ENCODE measurements at regions not wholly inside any gene's neighbourhood (a gene's known extent, or its start where the extent isn't known, plus 50 kb on each side); places are given as distances from the start of the nearest gene placed in this dataset.

- no peak for DNase-seq (ENCODE audit: low spot score)
- intact Hi-C loops (cut with DNase I): no loop called here
- no peak overlapping the region for H3K27ac ChIP-seq
- no peaks in the 10 kb centered on the region for H3K4me1 ChIP-seq (replicated peaks)
- WGBS: 88% methylated on average over 2 of the region's 2 CpGs
- H3K4me3 ChIP-seq: no peak overlapping the region
- no peaks in the 10 kb centered on the region for H3K9me3 ChIP-seq
- H3K36me3 ChIP-seq: no peaks in the 10 kb centered on the region
- no peak for TF ChIP-seq POLR2A (IDR thresholded peaks at IDR 0.05)
- TF ChIP-seq CTCF (IDR thresholded peaks at IDR 0.05): no peak
- TF ChIP-seq POLR2AphosphoS5 (IDR thresholded peaks at IDR 0.05): no peak
- no peaks in the 10 kb centered on the region for H3K27me3 ChIP-seq (replicated peaks; ENCODE audit: insufficient read depth)
Measured at GRCh38 chr6:82097676-82098075, 149.9 kb downstream of the IBTK start.

- Histone ChIP-seq H3K9me3 (no peaks in the 10 kb centered on the region), H3K36me3 (no peaks in the 10 kb centered on the region), H3K4me1 (replicated peaks) (no peaks in the 10 kb centered on the region), H3K27me3 (replicated peaks; ENCODE audit: insufficient read depth) (no peaks in the 10 kb centered on the region), H3K4me3 (no peak overlapping the region), H3K27ac (no peak overlapping the region)
- WGBS: 61% methylated on average over 5 of the region's 5 CpGs
- DNase-seq (ENCODE audit: low spot score): no peak
- intact Hi-C loops (cut with DNase I): no loop called here
- no peak for TF ChIP-seq POLR2A (IDR thresholded peaks at IDR 0.05)
- TF ChIP-seq POLR2AphosphoS5 (IDR thresholded peaks at IDR 0.05): no peak
- TF ChIP-seq CTCF (IDR thresholded peaks at IDR 0.05): no peak
Measured at GRCh38 chr6:82095091-82095490, 152.5 kb downstream of the IBTK start.

GRCh38 chr6:82094166-82094806 lies 153.3 kb downstream of the IBTK start:
- no peak overlapping the region for H3K27ac ChIP-seq

GRCh38 chr6:82088978-82089771 lies 158.4 kb downstream of the IBTK start:
- intact Hi-C loops (cut with DNase I): no loop called here
- no peaks in the 10 kb centered on the region for H3K27me3 ChIP-seq (replicated peaks; ENCODE audit: insufficient read depth)
- no peaks in the 10 kb centered on the region for H3K4me1 ChIP-seq (replicated peaks)
- H3K27ac ChIP-seq: no peak overlapping the region
- no peaks in the 10 kb centered on the region for H3K9me3 ChIP-seq
- no peak overlapping the region for H3K4me3 ChIP-seq
- WGBS: 87% methylated on average over 4 of the region's 4 CpGs
- TF ChIP-seq POLR2AphosphoS5 (IDR thresholded peaks at IDR 0.05): no peak
- TF ChIP-seq CTCF (IDR thresholded peaks at IDR 0.05): no peak
- TF ChIP-seq POLR2A (IDR thresholded peaks at IDR 0.05): no peak
- no peak for DNase-seq (ENCODE audit: low spot score)
- H3K36me3 ChIP-seq: no peaks in the 10 kb centered on the region

More at GRCh38 chr6:82094166-82094806, 153.3 kb downstream of the IBTK start:
- H3K36me3 ChIP-seq: no peaks in the 10 kb centered on the region
- H3K9me3 ChIP-seq: no peaks in the 10 kb centered on the region
- no peaks in the 10 kb centered on the region for H3K4me1 ChIP-seq (replicated peaks)
- intact Hi-C loops (cut with DNase I): no loop called here
- TF ChIP-seq CTCF (IDR thresholded peaks at IDR 0.05): no peak
- no peak for TF ChIP-seq POLR2A (IDR thresholded peaks at IDR 0.05)
- TF ChIP-seq POLR2AphosphoS5 (IDR thresholded peaks at IDR 0.05): no peak
- WGBS: 64% methylated on average over 4 of the region's 4 CpGs
- no peak overlapping the region for H3K4me3 ChIP-seq
- H3K27me3 ChIP-seq (replicated peaks; ENCODE audit: insufficient read depth): no peaks in the 10 kb centered on the region
- no peak for DNase-seq (ENCODE audit: low spot score)

GRCh38 chr6:82086944-82087343 lies 160.6 kb downstream of the IBTK start:
- no peak for DNase-seq (ENCODE audit: low spot score)
- Histone ChIP-seq H3K27me3 (replicated peaks; ENCODE audit: insufficient read depth) (no peaks in the 10 kb centered on the region), H3K9me3 (no peaks in the 10 kb centered on the region), H3K27ac (no peak overlapping the region), H3K4me3 (no peak overlapping the region), H3K36me3 (no peaks in the 10 kb centered on the region), H3K4me1 (replicated peaks) (no peaks in the 10 kb centered on the region)
- TF ChIP-seq POLR2A (IDR thresholded peaks at IDR 0.05) (no peak), POLR2AphosphoS5 (IDR thresholded peaks at IDR 0.05) (peak; percentile 12), CTCF (IDR thresholded peaks at IDR 0.05) (no peak)
- intact Hi-C loops (cut with DNase I): no loop called here
- 25% methylated on average over 2 of the region's 2 CpGs for WGBS

Measured in prostate gland (tissue), 2 donors.